ENCODE measurements at regions not wholly inside any gene's neighbourhood (a gene's known extent, or its start where the extent isn't known, plus 50 kb on each side); places are given as distances from the start of the nearest gene placed in this dataset.

- no peaks in the 10 kb centered on the region for H3K4me1 ChIP-seq (ENCODE audit: control insufficient read depth in 1 of 2, insufficient read depth in 1 of 2, low read depth in 1 of 2, low read length in 1 of 2)
- no peaks in the 10 kb centered on the region for H3K9me3 ChIP-seq
- no peak overlapping the region for H3K4me3 ChIP-seq (ENCODE audit: low read depth in 1 of 2, low read length in 1 of 2)
- H3K27me3 ChIP-seq = peaks cover 74% of the 10 kb centered on the region
- H3K36me3 ChIP-seq = no peaks in the 10 kb centered on the region
- no peak overlapping the region for H3K27ac ChIP-seq
- no peak for TF ChIP-seq CTCF (IDR thresholded peaks at IDR 0.05)
Observed at GRCh38 chr16:86827521-86827920, 249.2 kb downstream of the FOXL1 start.

- TF ChIP-seq CTCF (IDR thresholded peaks at IDR 0.05) = no peak
- Histone ChIP-seq H3K27me3 (peaks cover 78% of the 10 kb centered on the region), H3K9me3 (no peaks in the 10 kb centered on the region), H3K27ac (no peak overlapping the region), H3K4me1 (ENCODE audit: control insufficient read depth in 1 of 2, insufficient read depth in 1 of 2, low read depth in 1 of 2, low read length in 1 of 2) (no peaks in the 10 kb centered on the region), H3K36me3 (no peaks in the 10 kb centered on the region), H3K4me3 (ENCODE audit: low read depth in 1 of 2, low read length in 1 of 2) (no peak overlapping the region)
Observed at GRCh38 chr16:86828202-86828601, 249.9 kb downstream of the FOXL1 start.

- Histone ChIP-seq H3K9me3 (no peaks in the 10 kb centered on the region), H3K36me3 (no peaks in the 10 kb centered on the region), H3K27me3 (peaks cover 77% of the 10 kb centered on the region), H3K27ac (no peak overlapping the region), H3K4me1 (ENCODE audit: control insufficient read depth in 1 of 2, insufficient read depth in 1 of 2, low read depth in 1 of 2, low read length in 1 of 2) (no peaks in the 10 kb centered on the region), H3K4me3 (ENCODE audit: low read depth in 1 of 2, low read length in 1 of 2) (no peak overlapping the region)
- no peak for TF ChIP-seq CTCF (IDR thresholded peaks at IDR 0.05)
Observed at GRCh38 chr16:86828653-86829052, 250.3 kb downstream of the FOXL1 start.

- no peak overlapping the region for H3K27ac ChIP-seq
- H3K4me1 ChIP-seq (ENCODE audit: control insufficient read depth in 1 of 2, insufficient read depth in 1 of 2, low read depth in 1 of 2, low read length in 1 of 2) = no peaks in the 10 kb centered on the region
- TF ChIP-seq CTCF (IDR thresholded peaks at IDR 0.05) = no peak
- no peaks in the 10 kb centered on the region for H3K9me3 ChIP-seq
- H3K36me3 ChIP-seq = no peaks in the 10 kb centered on the region
- peaks cover 65% of the 10 kb centered on the region for H3K27me3 ChIP-seq
- H3K4me3 ChIP-seq (ENCODE audit: low read depth in 1 of 2, low read length in 1 of 2) = no peak overlapping the region
Observed at GRCh38 chr16:86831366-86831765, 253.0 kb downstream of the FOXL1 start.

- Histone ChIP-seq H3K4me1 (ENCODE audit: control insufficient read depth in 1 of 2, insufficient read depth in 1 of 2, low read depth in 1 of 2, low read length in 1 of 2) (no peaks in the 10 kb centered on the region), H3K4me3 (ENCODE audit: low read depth in 1 of 2, low read length in 1 of 2) (no peak overlapping the region), H3K36me3 (no peaks in the 10 kb centered on the region), H3K27ac (no peak overlapping the region), H3K9me3 (no peaks in the 10 kb centered on the region), H3K27me3 (peaks cover 47% of the 10 kb centered on the region)
- no peak for TF ChIP-seq CTCF (IDR thresholded peaks at IDR 0.05)
Observed at GRCh38 chr16:86833136-86833535, 254.8 kb downstream of the FOXL1 start.

- Histone ChIP-seq H3K36me3 (no peaks in the 10 kb centered on the region), H3K4me1 (ENCODE audit: control insufficient read depth in 1 of 2, insufficient read depth in 1 of 2, low read depth in 1 of 2, low read length in 1 of 2) (no peaks in the 10 kb centered on the region), H3K9me3 (no peaks in the 10 kb centered on the region), H3K27ac (no peak overlapping the region), H3K27me3 (peaks cover 33% of the 10 kb centered on the region), H3K4me3 (ENCODE audit: low read depth in 1 of 2, low read length in 1 of 2) (no peak overlapping the region)
- no peak for TF ChIP-seq CTCF (IDR thresholded peaks at IDR 0.05)
Observed at GRCh38 chr16:86834451-86835035, 256.2 kb downstream of the FOXL1 start.

Data from neutrophil (primary cell).